HG03460 (cell line): ENCODE measurements at regions not wholly inside any gene's neighbourhood (a gene's known extent, or its start where the extent isn't known, plus 50 kb on each side); places are given as distances from the start of the nearest gene placed in this dataset.

Experiments used
- ATAC-seq: cut with Tn5 transposase; IDR thresholded peaks from one replicate; pipeline ENCODE4 v1.9.1; 2021; ENCODE audit not compliant: unreplicated experiment

- no peak for ATAC-seq
Observed at GRCh38 chr3:31218082-31218481, 314.6 kb upstream of the STT3B start.

GRCh38 chr3:31219131-31219843 is 313.4 kb upstream of the STT3B start:
- peak; percentile 73 for ATAC-seq

GRCh38 chr3:31220431-31220830 is 312.3 kb upstream of the STT3B start:
- ATAC-seq = no peak

GRCh38 chr3:31223278-31223677 is 309.4 kb upstream of the STT3B start:
- ATAC-seq = no peak

GRCh38 chr3:31224936-31225335 is 307.8 kb upstream of the STT3B start:
- no peak for ATAC-seq

GRCh38 chr3:31225923-31226322 is 306.8 kb upstream of the STT3B start:
- no peak for ATAC-seq

- ATAC-seq = peak; percentile 29
Observed at GRCh38 chr3:31226346-31226745, 306.4 kb upstream of the STT3B start.

- ATAC-seq = peak; percentile 36
Observed at GRCh38 chr3:31227131-31227562, 305.6 kb upstream of the STT3B start.

- ATAC-seq = peak; percentile 35
Observed at GRCh38 chr3:31230425-31231223, 302.1 kb upstream of the STT3B start.

- ATAC-seq = no peak
Observed at GRCh38 chr3:31232055-31233025, 300.4 kb upstream of the STT3B start.

GRCh38 chr3:31234145-31234544 is 298.6 kb upstream of the STT3B start:
- no peak for ATAC-seq

- ATAC-seq = no peak
Observed at GRCh38 chr3:31235062-31235700, 297.5 kb upstream of the STT3B start.

- ATAC-seq = no peak
Observed at GRCh38 chr3:31237887-31238286, 294.8 kb upstream of the STT3B start.

GRCh38 chr3:31240013-31240412 is 292.7 kb upstream of the STT3B start:
- no peak for ATAC-seq

GRCh38 chr3:31240466-31240865 is 292.3 kb upstream of the STT3B start:
- ATAC-seq = no peak

- no peak for ATAC-seq
Observed at GRCh38 chr3:31240874-31241273, 291.9 kb upstream of the STT3B start.

- ATAC-seq = no peak
Observed at GRCh38 chr3:31241533-31241932, 291.2 kb upstream of the STT3B start.

GRCh38 chr3:31242026-31242960 is 290.4 kb upstream of the STT3B start:
- ATAC-seq = peak; percentile 62

- ATAC-seq = no peak
Observed at GRCh38 chr3:31244929-31245817, 287.6 kb upstream of the STT3B start.
